ENCODE measurements at regions not wholly inside any gene's neighbourhood (a gene's known extent, or its start where the extent isn't known, plus 50 kb on each side); places are given as distances from the start of the nearest gene placed in this dataset.

- TF ChIP-seq CTCF (IDR thresholded peaks at IDR 0.05; ENCODE audit: low read length) (no peak), EZH2 (IDR thresholded peaks at IDR 0.05; ENCODE audit: borderline replicate concordance, low read length) (no peak)
Observed at GRCh38 chr3:132838477-132838876, 116.3 kb upstream of the NPHP3 start.
